ENCODE measurements at regions not wholly inside any gene's neighbourhood (a gene's known extent, or its start where the extent isn't known, plus 50 kb on each side); places are given as distances from the start of the nearest gene placed in this dataset.

GRCh38 chr10:62453274-62453673 lies 79.1 kb downstream of the ZNF365 start:
- DNase-seq: no peak

- no peak for DNase-seq
These were observed 80.7 kb downstream of the ZNF365 start for GRCh38 chr10:62454687-62455397.

- peak; percentile 9 for DNase-seq
These were observed 82.5 kb downstream of the ZNF365 start for GRCh38 chr10:62456611-62457101.

GRCh38 chr10:62457196-62457595 lies 83.0 kb downstream of the ZNF365 start:
- no peak for DNase-seq

GRCh38 chr10:62457598-62457997 lies 83.4 kb downstream of the ZNF365 start:
- DNase-seq: no peak

- DNase-seq: no peak
These were observed 84.9 kb downstream of the ZNF365 start for GRCh38 chr10:62459072-62459471.

- no peak for DNase-seq
These were observed 85.3 kb downstream of the ZNF365 start for GRCh38 chr10:62459500-62459899.

GRCh38 chr10:62460393-62460792 lies 86.2 kb downstream of the ZNF365 start:
- no peak for DNase-seq

- no peak for DNase-seq
These were observed 87.0 kb downstream of the ZNF365 start for GRCh38 chr10:62461120-62461519.

- no peak for DNase-seq
These were observed 88.3 kb downstream of the ZNF365 start for GRCh38 chr10:62462461-62462860.

- no peak for DNase-seq
These were observed 89.2 kb downstream of the ZNF365 start for GRCh38 chr10:62463364-62463763.

- no peak for DNase-seq
These were observed 90.1 kb downstream of the ZNF365 start for GRCh38 chr10:62464308-62464707.

- DNase-seq: no peak
These were observed 92.4 kb downstream of the ZNF365 start for GRCh38 chr10:62466590-62466989.

- no peak for DNase-seq
These were observed 93.4 kb downstream of the ZNF365 start for GRCh38 chr10:62467527-62467926.

- no peak for DNase-seq
These were observed 97.5 kb downstream of the ZNF365 start for GRCh38 chr10:62471711-62472110.

GRCh38 chr10:62473241-62473640 lies 99.1 kb downstream of the ZNF365 start:
- no peak for DNase-seq

GRCh38 chr10:62475551-62475950 lies 101.4 kb downstream of the ZNF365 start:
- DNase-seq: no peak

- no peak for DNase-seq
These were observed 105.4 kb downstream of the ZNF365 start for GRCh38 chr10:62479523-62479922.

GRCh38 chr10:62480196-62480595 lies 106.0 kb downstream of the ZNF365 start:
- DNase-seq: no peak

- no peak for DNase-seq
These were observed 108.4 kb downstream of the ZNF365 start for GRCh38 chr10:62482581-62482980.

GRCh38 chr10:62491597-62491996 lies 117.4 kb downstream of the ZNF365 start:
- DNase-seq: no peak

- DNase-seq: peak; percentile 6
These were observed 118.1 kb downstream of the ZNF365 start for GRCh38 chr10:62492012-62492869.

- DNase-seq: no peak
These were observed 118.7 kb downstream of the ZNF365 start for GRCh38 chr10:62492870-62493180.

- no peak for DNase-seq
These were observed 122.8 kb downstream of the ZNF365 start for GRCh38 chr10:62496925-62497324.
